NCI-H1436 (cell line): ENCODE measurements at regions not wholly inside any gene's neighbourhood (a gene's known extent, or its start where the extent isn't known, plus 50 kb on each side); places are given as distances from the start of the nearest gene placed in this dataset.

Experiments
- DNase-seq: peaks from one replicate; lab custom pipeline; 2025; lab: John Stamatoyannopoulos, UW

DNA sequence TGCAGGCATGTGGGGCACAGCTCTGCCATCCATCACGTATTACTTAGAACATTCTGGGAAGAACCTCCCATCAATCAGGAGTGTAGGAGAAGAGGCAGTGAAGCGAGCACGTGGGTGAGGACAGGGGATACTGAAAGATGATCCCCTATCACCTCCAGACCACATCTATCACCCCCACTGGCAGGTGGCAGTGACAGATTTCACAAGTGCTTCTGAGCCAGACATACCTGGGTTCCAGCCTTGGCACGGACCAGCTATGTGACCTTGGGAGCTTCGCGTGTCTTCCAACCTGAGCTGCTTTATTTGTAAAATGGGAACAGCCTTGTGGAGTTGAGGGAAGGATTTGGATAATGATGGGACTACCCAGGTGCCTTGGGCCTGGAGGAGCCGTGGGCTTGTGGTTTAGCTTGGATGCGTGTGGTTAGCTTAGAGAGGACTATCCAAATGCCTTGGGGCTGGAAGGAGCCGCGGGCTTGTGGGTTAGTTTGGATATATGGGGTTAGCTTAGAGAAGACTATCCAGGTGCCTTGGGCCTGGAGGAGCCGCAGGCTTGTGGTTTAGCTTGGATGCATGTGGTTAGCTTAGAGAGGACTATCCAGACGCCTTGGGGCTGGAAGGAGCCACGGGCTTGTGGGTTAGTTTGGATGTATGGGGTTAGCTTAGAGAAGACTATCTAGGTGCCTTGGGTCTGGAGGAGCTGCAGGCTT, 206.4 kb downstream of the ENGASE start:
- no peak for DNase-seq

DNA sequence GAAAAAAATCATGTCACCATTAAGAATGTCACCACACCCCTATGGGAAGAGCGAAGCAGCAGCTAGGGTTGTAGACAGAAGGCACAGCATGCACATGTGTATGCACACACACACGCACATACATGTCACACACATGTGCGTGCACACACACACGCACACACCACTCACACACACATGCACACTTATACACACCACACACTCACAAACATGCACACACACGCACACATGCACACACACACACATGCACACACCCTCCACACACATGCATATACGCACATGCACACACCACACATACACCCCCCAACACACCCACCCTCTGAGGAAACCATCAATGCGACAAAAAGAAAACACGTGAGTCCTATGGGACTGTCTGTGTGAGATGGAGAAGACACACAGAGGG, 205.4 kb downstream of the ENGASE start:
- DNase-seq: no peak

DNA sequence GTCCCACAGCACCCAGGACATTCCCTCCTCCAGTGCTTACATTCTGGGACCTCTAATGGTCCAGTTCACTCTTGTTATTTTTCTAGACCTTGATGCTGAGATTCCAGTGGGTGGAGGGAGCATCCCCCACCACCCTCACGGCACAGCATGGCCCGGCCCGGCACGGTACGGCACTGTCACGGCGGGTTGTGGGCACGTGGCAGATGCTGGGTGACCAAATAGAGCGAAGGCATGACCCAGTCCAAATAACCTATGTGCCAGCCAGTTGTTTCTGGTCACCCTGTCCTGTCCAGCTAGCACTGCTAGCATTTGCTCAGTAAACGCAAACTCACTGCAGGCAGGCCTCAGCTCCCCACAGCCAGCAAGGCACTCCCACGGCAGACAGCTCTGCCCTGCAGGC, 204.7 kb downstream of the ENGASE start:
- DNase-seq: no peak

DNA sequence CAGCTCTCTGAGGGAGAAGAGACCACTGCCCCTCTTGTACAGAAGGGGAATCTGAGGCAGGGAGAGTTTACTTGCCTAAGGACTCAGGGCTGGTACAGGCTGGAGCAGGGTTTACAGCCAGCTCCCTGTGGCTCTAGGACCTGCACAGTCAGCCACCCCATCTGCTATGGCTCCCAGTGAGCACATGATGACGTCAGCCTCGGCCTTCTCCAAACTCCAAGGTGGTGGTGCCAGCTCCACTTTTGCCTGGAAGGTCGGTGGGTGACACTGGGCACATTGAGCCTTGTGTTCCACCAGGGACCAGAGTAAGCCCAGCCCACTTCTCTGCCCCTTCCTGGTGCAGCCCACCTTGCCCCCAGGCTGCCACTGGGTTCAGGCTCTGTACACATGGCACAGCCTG, 202.2 kb downstream of the ENGASE start:
- DNase-seq: no peak

DNA sequence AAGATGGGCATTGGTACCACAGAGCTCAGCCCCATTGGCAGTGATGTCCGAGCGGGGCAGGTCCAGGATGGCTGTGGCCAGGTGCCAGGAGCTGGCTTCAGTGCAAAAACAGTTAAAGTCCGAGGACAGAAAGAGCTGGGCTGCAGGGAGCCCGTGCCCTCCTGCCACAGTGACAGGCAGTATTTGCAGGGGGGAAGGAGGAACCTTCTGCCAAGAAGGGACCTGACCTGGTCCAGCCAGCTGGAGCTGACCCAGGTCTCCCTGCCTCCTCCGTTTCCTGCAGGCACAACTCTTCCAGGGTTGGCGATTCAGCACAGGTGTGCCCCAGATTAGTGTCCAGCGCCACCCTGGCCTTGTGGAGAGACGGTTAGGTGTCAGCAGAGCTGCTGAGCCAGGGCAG, 199.0 kb downstream of the ENGASE start:
- no peak for DNase-seq

DNA sequence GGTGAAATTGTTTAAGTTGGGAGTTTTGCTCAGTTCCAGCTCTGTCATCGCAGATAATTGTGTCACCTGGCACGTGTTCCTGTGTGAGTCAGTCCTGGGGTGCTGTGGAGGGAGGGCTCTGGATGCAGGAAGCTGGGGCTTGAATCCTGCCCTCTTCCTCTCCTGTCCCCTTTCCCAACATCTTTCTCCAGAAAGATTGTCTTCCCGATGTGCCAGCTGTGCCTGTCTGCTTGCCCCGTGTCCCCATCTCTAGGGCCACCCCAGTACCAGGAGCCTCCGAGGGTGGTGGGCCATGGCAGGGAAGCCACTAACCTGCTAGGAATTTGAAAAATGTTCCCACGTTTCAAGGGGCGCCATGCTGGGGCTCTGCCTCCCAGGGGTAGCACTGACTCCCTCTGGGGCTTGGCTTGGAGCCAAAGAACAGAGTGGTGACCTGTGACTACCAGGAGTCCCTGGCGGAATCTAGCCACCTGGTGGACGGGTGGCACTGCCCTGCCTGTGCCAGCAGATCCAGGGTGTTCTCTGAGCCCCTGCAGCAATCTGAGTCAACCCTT, 198.1 kb downstream of the ENGASE start:
- no peak for DNase-seq

DNA sequence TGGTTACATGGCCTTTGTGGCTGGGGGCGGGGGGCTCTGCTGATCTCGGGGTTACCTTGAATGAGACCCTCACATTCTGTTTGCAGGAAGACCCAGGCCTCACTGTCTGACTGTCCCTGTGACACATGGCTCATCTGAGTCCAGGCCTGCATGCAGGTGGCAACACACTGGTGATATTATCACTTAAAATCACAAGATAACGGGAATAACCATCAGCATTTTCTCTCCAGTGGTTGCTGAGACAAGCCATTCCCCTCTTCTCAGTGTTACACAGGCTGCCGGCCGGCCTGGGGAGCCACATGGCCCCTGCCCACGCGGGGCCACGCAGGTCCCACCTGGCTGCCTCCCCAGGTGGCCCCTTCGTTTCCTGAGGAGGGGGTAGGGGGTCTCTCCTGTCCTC, 197.6 kb downstream of the ENGASE start:
- no peak for DNase-seq

DNA sequence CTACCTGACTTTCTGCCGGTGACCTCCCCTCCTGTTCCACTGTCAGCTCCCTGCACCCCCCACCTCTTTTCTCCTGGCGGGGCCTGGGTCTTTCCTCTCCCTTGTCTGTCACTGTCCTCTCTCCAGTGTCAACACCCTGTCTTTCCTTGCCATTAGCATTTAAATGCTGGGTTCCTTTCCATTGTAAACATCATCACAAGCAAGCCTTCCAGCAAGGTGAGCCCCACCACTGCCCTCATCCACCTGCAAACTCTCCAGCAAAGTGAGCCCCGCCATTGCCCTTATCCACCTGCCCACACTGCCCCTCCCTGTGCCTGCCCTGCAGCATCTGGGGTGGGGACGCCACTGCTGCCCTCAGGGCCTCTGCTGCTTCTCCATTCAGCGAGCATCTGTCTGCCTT, 195.0 kb downstream of the ENGASE start:
- DNase-seq: no peak

DNA sequence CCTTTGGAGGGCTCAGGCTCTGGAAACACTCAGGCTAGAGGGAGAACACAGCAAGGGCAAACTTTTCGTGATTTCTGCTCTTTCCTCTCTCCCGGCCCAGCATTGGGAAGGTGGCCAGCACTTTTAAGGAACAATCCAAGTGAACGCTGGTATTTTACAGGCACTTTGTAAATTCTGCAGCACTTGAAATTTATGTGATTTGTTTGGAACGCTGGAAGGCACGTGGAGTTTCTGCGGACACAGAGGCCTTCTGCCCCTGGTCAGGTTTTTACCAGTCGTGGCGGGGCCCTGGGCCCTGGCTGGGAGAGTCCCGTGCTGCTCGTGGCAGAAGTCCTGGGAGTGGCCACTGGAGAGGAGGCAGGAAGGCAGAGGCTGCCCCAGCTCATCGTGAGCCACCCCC, 188.6 kb downstream of the ENGASE start:
- DNase-seq: no peak

DNA sequence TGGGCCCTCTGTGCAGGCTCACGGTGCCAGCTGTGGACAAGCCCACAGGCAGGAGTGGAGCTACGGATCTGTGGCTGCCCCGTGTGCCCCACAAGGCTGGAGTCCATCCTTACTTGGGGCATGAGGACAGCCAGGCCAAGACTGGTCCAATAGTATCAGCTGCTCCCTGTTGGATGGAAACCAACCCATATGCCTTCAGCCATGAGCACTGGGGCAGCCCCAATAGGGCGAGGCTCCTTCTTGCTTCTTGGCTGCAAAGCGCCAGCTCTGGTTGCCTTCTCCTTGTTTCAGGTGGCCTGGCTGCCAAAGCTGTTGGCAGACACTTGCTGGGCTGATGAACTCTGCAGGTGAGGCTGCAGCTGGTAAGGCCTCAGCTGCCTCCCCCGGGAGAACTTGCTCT, 188.0 kb downstream of the ENGASE start:
- no peak for DNase-seq

DNA sequence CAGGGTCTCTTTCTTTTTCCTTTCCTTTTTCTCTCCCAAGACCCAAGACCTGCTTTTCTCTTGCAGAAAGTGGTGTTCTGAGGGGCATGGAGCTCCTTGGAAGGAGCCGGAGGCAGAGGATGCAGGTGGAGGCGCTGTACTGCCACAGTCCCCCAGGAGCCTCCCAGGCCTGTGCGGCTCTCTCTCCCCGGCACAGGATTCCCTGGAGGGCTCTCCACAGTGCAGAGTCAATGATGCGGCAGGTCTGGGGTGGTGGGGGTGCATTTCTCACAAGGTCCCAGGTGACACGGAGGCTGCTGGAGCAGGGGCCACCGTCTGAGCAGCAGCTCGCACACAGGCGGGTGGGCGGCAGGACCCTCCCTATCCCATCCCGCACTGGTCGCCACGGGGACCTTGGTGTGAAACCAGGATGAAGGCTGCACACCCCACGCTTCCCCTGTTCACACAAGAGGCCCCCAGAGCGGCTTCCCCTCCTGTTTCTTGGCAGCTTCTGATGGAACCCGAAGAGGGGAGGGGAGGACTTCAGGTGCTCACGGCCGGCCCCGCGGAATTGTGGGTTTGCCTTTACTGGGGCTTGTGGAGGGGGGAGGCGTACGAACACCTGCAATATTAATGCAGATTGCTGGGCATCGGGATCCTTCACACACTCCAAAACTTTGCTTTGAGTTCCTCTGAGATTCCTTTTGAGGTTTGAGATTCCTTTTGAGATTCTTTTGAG, 186.9 kb downstream of the ENGASE start:
- peak; percentile 60 for DNase-seq

DNA sequence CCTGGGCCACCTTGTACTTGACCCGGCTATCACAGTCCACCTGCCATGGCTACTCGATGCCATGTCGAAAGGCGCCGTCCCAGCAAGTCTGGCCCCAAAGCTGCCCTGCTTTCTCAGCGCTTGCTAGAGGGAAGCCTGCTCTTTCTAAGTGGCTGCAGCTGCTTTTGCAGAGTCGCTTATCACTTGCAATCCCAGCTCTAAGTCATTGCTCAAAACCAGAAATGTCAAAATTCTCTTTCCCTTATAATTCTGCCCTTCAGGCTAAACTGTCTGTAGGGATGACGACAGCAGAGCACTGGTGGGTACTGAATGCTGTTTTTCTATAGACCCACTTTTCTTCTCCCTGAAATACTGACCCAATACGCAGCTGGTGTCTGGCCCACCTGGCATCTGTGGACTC, 184.2 kb downstream of the ENGASE start:
- no peak for DNase-seq

DNA sequence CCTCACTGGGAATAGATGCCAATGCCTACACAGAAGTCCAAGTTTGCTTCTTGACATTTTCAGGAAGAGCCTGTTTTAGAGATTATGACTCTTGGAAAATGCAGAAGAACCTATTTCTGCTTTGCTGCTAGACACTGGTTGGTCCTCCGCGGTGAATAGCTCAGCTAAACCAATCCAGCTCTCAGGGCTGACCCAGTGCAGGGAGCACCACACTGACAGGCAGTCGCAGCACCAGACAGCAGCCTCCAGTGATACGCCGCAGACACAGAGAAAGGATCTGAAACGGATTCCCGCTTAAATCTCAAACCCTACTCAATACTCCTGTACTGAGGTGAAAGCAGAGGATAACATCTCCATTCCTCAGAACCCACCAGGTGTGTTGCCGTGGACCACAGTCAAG, 183.4 kb downstream of the ENGASE start:
- DNase-seq: no peak

DNA sequence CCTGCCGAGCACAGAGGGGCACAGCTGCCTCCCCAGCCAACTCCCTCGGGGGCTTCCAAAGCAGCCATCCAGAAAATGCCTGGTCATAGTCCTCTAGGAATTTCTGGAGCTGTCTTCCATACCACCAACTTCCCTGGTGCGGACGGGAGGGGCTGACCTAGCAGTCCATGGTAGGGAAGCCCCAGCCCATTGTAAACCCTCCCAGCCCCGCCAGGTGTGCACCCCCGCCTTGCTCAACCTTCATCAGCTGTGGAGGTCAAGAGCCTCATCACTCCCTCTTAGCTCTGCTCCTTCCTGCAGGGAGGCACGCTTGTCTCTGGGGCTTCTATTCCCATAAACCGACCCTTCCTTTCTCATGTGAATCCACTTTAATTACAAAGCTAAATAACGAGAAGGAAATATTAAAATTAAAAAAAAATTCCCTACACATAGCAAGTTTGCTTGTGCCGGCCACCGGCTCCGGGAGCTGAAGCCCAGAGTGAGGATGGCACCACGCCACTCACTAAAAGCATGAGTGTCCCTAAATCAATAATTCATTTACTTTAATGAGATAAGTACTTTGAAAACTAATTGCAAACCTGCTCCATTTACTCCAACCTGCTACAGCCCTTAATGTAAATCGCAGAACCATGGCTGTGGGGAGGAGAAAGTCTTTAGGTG, 181.4 kb downstream of the ENGASE start:
- DNase-seq: peak; percentile 17

DNA sequence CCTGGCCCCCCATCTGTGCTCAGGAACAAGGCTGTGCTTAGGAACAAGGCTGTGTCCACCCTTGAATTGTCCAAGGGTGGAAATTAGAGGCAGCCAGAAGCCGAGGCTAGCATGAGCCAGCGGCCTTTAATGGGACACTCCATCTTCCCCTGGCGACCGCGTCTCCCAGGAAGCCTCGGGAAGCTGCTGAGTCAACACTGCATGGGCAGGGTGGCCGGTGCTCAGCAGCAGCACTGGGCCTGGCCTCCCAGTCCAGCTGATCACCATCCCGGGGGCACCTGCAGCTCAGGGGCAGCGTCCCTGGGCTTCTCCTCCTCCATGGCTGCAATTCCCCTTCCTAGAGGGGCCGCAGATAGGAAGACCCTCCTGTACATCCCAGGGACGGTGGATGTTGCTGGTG, 180.8 kb downstream of the ENGASE start:
- DNase-seq: no peak

DNA sequence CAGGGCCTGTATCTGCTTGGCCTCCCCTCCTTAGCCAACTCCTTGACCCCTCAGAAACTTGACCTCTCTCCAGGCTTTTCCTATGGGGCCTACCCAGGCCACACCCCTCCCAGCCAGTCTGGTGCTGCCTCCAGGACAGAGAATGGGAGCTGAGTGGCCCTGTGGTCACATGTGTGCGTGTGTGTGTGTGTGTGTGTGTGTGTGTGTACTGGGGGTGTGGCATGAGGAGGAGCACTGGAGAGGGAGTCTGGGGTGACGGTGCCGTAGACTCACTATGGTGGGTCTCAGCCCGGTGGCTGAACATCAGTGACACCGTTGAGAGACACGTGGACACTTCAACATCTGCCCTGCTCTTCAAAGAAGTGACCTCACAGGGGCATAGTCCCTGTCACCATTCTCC, 180.4 kb downstream of the ENGASE start:
- no peak for DNase-seq

DNA sequence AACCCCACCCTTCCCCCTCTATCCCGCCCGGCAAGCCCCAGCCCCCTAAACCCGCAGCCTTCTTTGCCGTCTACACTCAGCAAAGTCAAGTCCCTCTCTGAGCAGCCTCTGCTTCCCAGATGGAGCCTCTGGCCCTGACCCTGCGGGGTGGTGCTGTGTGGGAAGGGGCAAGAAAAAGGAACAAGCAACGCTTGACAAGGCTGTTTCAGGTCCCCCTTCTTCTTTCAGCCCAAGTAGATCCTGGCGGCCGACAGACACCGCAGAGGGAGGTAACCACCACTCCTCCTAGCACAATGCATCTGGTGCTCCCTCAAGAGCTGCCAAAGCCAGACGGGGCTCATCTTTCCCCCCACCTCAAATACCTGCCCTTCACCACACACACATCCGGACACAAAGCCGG, 178.3 kb downstream of the ENGASE start:
- no peak for DNase-seq

DNA sequence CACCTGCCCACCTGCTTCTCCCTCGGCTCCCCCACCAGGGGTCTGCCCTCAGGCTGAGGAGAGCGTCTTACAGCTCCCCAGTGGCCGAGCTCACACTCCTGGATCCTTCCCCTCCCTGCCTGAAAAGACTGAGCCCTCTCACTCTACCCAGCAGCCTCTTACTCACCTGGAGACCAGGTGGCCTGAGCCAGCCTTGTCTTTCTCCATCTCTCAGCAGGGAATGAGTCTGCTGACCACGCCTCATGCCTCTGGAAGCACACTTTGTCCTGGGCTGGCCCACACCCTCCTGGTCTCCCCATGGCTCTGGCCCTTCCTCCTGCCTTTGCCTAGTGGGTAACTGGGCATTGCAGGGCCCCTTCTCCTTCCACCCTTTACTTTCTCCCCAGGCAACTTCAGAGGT, 177.2 kb downstream of the ENGASE start:
- DNase-seq: no peak

DNA sequence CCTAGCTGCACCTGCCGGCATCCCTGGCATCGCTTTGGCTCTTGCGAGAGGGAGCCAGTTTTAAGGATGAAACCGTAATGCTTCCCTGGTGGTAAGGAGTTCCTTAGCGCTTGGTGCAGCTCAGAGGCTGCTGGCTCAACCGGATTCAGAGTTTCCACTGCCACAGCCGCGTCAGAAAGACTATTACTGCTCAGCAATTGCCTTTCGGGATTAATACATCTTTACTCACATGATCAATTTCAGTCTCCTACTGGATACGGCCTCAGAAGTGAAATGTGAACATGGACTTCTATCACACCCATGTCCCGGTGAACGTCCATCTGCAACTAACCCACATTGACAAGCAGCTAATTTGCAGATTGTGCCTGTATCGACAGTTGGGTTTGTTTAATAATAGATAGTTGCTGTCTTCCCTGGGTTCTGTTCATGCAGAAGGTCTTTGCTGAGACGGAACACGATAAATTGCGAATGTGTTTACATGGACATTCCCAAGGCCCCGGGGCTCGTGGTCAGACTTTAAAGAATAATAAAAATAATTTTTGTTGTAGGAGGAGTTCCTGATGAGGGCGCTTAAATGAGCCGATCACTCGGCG, 175.4 kb downstream of the ENGASE start:
- no peak for DNase-seq

DNA sequence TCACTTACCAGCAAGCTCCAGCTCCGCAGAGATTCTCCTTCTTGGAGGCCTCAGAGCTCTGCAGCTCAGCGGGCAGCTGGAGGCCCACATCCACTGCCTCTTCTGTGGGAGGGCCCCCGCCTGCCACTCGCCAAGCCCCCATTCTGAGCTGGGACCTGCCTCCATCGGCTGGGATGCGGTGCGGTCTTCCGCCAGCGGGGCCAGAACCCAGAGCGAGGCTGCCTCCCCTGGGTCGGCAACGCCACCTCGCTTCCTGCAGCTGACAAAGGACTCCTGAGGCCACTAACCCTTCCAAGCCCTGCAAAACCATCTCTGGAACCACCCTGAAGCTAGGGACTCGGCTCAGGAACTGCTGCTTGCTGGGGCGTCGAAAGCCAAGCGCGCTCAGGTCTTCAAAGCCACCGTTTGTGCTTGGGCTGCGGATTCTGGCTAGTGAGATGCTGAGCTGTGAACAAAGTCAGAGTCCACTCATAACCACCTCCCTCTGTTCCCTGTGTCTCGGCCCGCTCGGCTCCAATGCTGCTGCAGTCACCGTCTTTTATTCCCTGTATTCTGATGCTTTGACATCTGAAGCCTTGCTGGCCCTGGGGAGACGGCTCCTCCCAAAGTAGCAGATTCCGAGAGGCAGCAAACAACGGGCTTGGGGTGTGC, 174.3 kb downstream of the ENGASE start:
- DNase-seq: no peak

DNA sequence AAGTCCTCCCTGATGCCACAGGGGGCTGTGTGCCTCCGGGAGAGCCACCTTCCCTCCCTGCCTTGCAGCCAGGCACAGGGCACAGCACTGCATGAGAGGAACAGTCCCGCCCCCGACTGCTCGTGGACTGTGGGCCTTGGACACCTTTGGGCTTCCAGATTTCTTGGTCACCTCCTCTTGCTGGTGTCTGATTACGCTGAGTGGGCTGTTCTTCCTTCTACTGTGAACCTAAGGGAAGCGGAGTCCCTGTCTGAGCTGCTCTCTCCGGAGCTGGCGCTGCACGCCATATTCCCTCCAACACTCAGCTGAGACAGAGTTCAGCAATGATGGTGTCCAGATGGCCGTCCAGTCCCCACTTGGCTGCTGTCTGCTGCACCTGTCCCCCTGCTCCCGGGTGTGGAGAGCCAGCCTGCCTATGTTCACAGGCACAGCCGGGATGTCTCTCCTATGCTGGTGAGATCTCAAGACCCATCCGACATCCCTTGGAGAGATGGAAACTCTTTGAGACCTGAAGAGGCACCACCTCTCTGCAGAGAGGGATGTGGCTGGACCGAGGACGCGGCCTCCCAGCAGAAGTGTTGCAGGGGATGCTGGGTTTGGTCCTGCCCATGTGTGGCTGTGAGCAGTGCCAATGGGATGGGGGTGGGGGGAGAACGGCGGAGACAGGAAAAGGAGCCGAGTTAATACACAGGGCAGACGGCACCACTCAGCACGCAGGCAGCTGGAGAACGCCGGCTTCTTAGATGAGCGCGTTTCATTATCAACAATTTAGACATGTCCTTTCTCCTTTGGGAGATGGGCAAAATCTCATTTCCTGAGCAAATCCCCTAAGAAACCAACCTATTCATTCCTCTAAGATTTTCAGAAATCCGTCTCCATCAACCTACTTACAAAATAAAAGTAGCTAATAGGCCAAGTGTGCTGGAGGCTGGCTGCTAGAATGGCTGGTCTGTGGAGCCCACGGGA, 171.9 kb downstream of the ENGASE start:
- DNase-seq: no peak
